Astrocyte of the cerebellum (primary cell): ENCODE measurements at regions not wholly inside any gene's neighbourhood (a gene's known extent, or its start where the extent isn't known, plus 50 kb on each side); places are given as distances from the start of the nearest gene placed in this dataset.

Experiments used
- DNase-seq: peaks from one replicate; pipeline ENCODE4 v3.0.0-alpha.2; 2011; ENCODE audit warnings: low read depth
- H3K4me3 ChIP-seq: 2 replicates; pipeline ENCODE4 v1.5.1; 2011; ENCODE audit warnings: mild to moderate bottlenecking, low read depth, low read length, moderate library complexity
- in situ Hi-C: cut with HindIII; loops from 2 replicates; pipeline ENCODE4 v1.10.0; 2017; ENCODE audit warnings: low sequenced_read_pairs
- TF ChIP-seq, protein P1 (sequence below): IDR thresholded peaks from 2 replicates; pipeline ENCODE4 v1.5.1; 2012; ENCODE audit warnings: low read length, low read depth, moderate library complexity, mild to moderate bottlenecking; ENCODE audit errors: missing control alignments

DNA sequence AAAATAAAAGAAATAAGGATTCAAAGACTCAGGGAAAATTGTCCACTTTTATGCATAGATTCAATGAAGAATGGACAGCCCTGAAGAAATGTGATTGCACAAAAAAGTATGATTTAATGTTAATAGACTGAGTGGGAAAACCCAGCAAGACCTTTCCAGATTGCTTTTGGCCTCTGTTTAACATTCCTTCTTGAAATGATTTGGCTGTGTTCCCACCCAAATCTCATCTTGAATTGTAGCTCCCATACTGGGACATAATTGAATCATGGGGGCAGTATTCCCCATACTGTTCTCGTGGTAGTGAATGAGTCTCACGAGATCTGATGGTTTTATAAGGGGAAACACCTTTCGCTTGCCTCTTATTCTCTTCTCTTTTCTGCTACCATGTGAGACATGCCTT, 1316.9 kb upstream of the SEL1L start:
- no peak for DNase-seq
- TF ChIP-seq, protein P1, sequence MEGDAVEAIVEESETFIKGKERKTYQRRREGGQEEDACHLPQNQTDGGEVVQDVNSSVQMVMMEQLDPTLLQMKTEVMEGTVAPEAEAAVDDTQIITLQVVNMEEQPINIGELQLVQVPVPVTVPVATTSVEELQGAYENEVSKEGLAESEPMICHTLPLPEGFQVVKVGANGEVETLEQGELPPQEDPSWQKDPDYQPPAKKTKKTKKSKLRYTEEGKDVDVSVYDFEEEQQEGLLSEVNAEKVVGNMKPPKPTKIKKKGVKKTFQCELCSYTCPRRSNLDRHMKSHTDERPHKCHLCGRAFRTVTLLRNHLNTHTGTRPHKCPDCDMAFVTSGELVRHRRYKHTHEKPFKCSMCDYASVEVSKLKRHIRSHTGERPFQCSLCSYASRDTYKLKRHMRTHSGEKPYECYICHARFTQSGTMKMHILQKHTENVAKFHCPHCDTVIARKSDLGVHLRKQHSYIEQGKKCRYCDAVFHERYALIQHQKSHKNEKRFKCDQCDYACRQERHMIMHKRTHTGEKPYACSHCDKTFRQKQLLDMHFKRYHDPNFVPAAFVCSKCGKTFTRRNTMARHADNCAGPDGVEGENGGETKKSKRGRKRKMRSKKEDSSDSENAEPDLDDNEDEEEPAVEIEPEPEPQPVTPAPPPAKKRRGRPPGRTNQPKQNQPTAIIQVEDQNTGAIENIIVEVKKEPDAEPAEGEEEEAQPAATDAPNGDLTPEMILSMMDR: no peak
- no peak overlapping the region for H3K4me3 ChIP-seq
- in situ Hi-C loops: no loop called here

DNA sequence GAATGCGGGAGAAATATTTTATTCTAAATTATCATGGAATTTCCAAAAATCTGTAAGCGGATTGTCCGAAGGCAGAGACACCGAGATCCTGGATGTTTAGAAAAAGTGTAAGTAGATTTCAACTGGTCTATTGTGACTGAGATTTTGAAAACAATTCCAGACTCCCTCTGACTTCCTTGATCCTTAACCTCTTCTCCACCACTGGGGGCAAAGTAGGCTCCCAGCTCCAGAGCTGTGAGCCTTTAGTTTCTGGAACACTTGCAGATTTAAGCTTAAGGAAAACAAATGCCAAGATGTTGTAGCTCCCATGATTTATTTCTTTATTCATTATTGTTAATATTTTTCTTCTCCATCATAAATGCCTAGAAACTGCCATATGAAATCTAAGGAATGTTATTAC, 1320.5 kb upstream of the SEL1L start:
- TF ChIP-seq, protein P1: no peak
- in situ Hi-C loops: no loop called here
- no peak overlapping the region for H3K4me3 ChIP-seq
- DNase-seq: no peak

DNA sequence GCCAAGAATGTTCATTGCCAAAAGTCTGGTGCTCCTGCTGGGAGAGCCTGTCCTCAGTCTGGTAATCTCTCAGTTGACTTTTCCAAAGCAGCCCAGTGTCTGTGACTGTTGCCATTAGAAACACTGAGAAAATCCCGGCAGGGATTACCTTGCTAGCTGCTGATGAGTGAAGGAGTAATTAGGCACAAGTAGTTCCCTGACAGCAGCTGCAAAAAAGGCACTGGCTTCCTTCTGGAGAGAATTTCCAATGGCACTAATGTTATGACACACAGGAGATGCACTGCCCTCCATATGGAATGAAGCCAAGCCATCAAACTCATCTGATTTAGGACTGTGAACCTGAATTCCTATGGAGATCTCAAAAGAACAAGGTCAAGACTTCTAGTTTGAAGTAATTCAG, 1321.2 kb upstream of the SEL1L start:
- no peak for DNase-seq
- TF ChIP-seq, protein P1: no peak
- in situ Hi-C loops: no loop called here
- no peak overlapping the region for H3K4me3 ChIP-seq

DNA sequence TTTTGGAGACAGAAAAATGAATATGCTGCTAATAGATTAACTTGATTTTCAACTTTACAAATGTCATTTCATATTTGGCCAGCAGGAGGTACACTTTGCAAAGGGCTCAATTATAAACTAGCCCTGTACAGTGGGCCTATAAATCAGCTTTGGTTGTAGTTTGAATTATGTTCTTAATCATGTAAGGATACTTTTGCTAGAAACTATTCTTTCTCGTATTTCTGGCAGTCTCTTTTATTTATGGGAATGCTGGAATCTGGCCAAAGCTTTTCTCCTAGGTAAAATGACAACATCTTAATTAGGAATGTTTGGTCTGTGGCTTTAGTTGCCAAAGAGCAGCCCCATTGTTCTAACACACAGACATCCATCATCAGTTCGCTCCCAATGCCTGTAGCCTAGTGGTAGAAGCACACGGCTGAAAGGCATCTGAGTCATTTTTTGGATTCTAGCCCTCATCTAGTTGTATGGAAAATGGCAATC, 1322.3 kb upstream of the SEL1L start:
- H3K4me3 ChIP-seq: no peak overlapping the region
- DNase-seq: peak; percentile 89
- TF ChIP-seq, protein P1: peak; percentile 56
- in situ Hi-C loops: no loop called here

DNA sequence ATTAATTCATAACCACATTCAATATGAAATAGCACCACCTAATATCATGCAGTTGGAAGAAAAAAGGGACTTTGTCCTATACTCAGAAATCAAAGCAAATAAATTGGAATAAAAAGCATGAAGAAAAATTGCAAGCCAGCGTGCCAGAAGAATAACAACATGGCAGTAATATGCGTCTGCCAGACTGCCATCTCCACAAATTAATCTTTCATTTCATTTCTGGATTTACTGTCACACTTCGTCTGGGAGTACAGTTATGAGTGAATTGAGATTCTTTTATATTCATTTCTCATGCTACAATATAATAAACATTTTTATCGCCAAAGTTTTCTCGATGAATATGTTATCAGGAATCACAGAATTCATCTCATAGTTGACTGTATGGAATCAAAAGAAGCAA, 1327.7 kb upstream of the SEL1L start:
- in situ Hi-C loops: no loop called here
- DNase-seq: no peak
- H3K4me3 ChIP-seq: no peak overlapping the region
- TF ChIP-seq, protein P1: no peak

DNA sequence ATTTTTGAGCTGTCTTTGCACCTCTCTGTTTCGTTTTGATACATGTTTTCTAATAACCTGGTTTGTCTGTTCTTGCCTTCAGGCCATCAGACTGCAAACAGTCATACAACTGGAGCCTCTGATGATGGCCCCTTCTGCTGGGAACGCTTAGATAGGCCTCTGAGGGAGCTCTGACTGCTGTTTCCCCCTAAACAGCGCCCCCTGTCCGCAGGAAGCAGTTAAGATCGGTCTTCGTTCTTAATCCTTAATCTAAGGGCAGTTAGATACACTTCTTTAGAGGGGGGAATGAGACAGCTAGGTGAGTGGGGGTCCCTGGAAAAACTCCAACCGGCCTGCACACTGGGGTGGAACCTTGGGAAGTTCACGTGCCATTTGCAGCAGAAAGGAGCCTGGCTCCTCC, 1338.8 kb upstream of the SEL1L start:
- TF ChIP-seq, protein P1: peak; percentile 5
- in situ Hi-C loops: no loop called here
- no peak for DNase-seq
- no peak overlapping the region for H3K4me3 ChIP-seq

DNA sequence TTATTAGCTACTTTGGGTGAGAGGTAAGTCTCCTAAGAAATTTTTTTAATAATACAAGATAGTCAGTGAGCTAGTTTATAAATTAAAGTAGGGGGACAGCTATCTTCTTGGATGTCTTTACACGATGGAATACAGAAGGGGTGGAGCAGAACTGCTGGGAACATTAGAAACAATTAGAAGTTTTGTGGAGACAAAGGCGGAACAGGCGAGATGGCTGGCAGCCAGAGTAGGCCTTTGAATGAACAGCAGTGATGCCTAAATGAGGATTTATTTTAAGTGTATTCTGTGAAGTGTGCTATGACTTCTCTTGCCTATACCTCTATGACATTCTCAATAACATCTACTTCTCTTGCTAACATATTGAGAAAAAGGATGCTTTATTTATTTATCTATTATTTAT, 1345.3 kb upstream of the SEL1L start:
- TF ChIP-seq, protein P1: no peak
- in situ Hi-C loops: no loop called here
- DNase-seq: no peak
- H3K4me3 ChIP-seq: no peak overlapping the region
